DOHH2 (cell line): ENCODE measurements at regions not wholly inside any gene's neighbourhood (a gene's known extent, or its start where the extent isn't known, plus 50 kb on each side); places are given as distances from the start of the nearest gene placed in this dataset.

Source experiments
- H3F3A ChIP-seq: fragments of 200-600 bp; sonication (generic), shearing (Covaris generic); 2 replicates; pipeline ENCODE4 v1.6.0; 2016; ENCODE audit warnings: antibody characterized with exemption, mild to moderate bottlenecking; ENCODE audit not compliant: control insufficient read depth, insufficient read depth
- H3K27ac ChIP-seq: fragments of 200-600 bp; sonication (generic); 2 replicates; pipeline ENCODE4 v1.5.1; 2014; ENCODE audit warnings: low read depth, mild to moderate bottlenecking, low read length, moderate library complexity
- H3K27me3 ChIP-seq: fragments of 200-600 bp; sonication (generic); 2 replicates; pipeline ENCODE4 v1.6.1; 2014; ENCODE audit warnings: mild to moderate bottlenecking, low read length, mixed read lengths; ENCODE audit not compliant: control insufficient read depth
- H3K36me3 ChIP-seq: fragments of 200-600 bp; sonication (generic); 2 replicates; pipeline ENCODE4 v1.6.1; 2014; ENCODE audit warnings: mild to moderate bottlenecking, low read length, moderate library complexity, mixed read lengths; ENCODE audit not compliant: control insufficient read depth
- H3K4me1 ChIP-seq: fragments of 200-600 bp; sonication (generic); 2 replicates; pipeline ENCODE4 v1.6.1; 2014; ENCODE audit warnings: mild to moderate bottlenecking, low read length, mixed read lengths; ENCODE audit not compliant: control insufficient read depth
- H3K4me2 ChIP-seq: fragments of 200-600 bp; sonication (generic); 2 replicates; pipeline ENCODE4 v1.6.0; 2014; ENCODE audit warnings: mild to moderate bottlenecking, low read length, moderate library complexity
- H3K4me3 ChIP-seq: fragments of 200-600 bp; sonication (generic); 2 replicates; pipeline ENCODE4 v1.5.1; 2014; ENCODE audit warnings: mild to moderate bottlenecking, low read length, mixed read lengths
- H3K79me2 ChIP-seq: fragments of 200-600 bp; sonication (generic); 2 replicates; pipeline ENCODE4 v1.6.1; 2014; ENCODE audit warnings: mild to moderate bottlenecking, low read length, mixed read lengths; ENCODE audit not compliant: control insufficient read depth
- H3K9me2 ChIP-seq: fragments of 200-600 bp; sonication (generic); replicated peaks from 2 replicates; pipeline ENCODE4 v1.6.1; 2014; ENCODE audit warnings: mild to moderate bottlenecking, low read length, mixed read lengths; ENCODE audit not compliant: control insufficient read depth
- H3K9me3 ChIP-seq: fragments of 200-600 bp; sonication (generic); 2 replicates; pipeline ENCODE4 v1.6.1; 2014; ENCODE audit warnings: antibody characterized with exemption, low read length, mixed read lengths; ENCODE audit not compliant: control insufficient read depth, insufficient read depth
- H4K20me1 ChIP-seq: fragments of 200-600 bp; sonication (generic); 2 replicates; pipeline ENCODE4 v1.6.0; 2014; ENCODE audit warnings: low read depth, mild to moderate bottlenecking, antibody characterized with exemption, low read length, moderate library complexity; ENCODE audit not compliant: control insufficient read depth, insufficient read depth
- EZH2phosphoT487 ChIP-seq: fragments of 200-600 bp; sonication (generic); IDR thresholded peaks from 2 replicates; pipeline ENCODE4 v1.6.1; 2017; ENCODE audit warnings: borderline replicate concordance, mild to moderate bottlenecking, antibody characterized with exemption, low read length, moderate library complexity, mixed read lengths
- TF ChIP-seq, protein P1 (sequence below): fragments of 200-600 bp; sonication (generic); IDR thresholded peaks from one replicate; pipeline ENCODE4 v1.5.1; 2014; ENCODE audit warnings: antibody characterized with exemption, mild to moderate bottlenecking, low read depth, low read length; ENCODE audit not compliant: poor library complexity, severe bottlenecking

DNA sequence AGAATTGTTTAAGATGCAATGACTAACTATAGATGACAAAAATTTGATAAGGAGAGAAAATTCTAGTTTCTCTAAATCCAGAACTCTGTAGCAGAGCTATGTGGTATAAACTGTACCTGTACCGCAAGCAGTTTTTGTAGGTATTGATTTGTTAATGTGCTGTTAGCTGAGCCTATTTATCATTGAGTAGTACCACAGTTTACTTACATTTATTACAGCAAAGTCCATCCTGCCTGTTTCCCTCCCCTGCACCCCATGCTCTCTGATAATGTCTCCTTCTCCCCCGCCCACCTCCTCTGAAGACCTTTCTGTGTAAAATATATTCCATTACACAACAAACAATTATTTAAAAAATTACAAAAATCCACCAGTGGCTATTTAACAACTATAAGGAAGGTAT is 170.6 kb downstream of the RNF152 start:
- H3K79me2 ChIP-seq: no peaks in the 10 kb centered on the region
- no peaks in the 10 kb centered on the region for H3K36me3 ChIP-seq
- no peaks in the 10 kb centered on the region for H3K4me1 ChIP-seq
- no peaks in the 10 kb centered on the region for H3K9me2 ChIP-seq
- H3F3A ChIP-seq: no peaks in the 10 kb centered on the region
- no peaks in the 10 kb centered on the region for H4K20me1 ChIP-seq
- H3K4me3 ChIP-seq: no peak overlapping the region
- H3K27ac ChIP-seq: no peak overlapping the region
- TF ChIP-seq EZH2phosphoT487: no peak
- TF ChIP-seq, protein P1, sequence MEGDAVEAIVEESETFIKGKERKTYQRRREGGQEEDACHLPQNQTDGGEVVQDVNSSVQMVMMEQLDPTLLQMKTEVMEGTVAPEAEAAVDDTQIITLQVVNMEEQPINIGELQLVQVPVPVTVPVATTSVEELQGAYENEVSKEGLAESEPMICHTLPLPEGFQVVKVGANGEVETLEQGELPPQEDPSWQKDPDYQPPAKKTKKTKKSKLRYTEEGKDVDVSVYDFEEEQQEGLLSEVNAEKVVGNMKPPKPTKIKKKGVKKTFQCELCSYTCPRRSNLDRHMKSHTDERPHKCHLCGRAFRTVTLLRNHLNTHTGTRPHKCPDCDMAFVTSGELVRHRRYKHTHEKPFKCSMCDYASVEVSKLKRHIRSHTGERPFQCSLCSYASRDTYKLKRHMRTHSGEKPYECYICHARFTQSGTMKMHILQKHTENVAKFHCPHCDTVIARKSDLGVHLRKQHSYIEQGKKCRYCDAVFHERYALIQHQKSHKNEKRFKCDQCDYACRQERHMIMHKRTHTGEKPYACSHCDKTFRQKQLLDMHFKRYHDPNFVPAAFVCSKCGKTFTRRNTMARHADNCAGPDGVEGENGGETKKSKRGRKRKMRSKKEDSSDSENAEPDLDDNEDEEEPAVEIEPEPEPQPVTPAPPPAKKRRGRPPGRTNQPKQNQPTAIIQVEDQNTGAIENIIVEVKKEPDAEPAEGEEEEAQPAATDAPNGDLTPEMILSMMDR: no peak
- H3K9me3 ChIP-seq: no peaks in the 10 kb centered on the region
- no peak overlapping the region for H3K4me2 ChIP-seq
- H3K27me3 ChIP-seq: no peaks in the 10 kb centered on the region

DNA sequence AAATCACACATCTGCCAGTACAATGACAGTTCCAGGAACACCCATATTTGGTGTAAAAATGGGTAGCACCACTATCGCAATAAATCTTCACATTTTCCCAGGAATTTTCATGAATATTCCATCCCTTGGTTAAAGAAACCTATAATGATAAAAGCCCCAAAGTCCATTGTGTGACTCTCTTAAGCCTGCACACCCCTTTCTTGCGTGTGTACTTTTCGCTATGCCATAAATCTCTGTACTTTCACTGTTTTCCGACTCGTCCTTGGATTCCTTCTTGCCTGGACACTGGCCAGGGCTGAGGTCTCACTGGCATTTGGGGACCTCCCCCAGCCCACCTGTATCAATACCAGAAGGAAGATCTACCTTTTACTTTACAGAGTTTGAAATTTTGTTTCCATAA is 172.3 kb downstream of the RNF152 start:
- H3K4me3 ChIP-seq: no peak overlapping the region
- no peaks in the 10 kb centered on the region for H3K79me2 ChIP-seq
- H3K9me3 ChIP-seq: no peaks in the 10 kb centered on the region
- H3K4me1 ChIP-seq: no peaks in the 10 kb centered on the region
- no peaks in the 10 kb centered on the region for H3K9me2 ChIP-seq
- TF ChIP-seq, protein P1: no peak
- TF ChIP-seq EZH2phosphoT487: no peak
- no peaks in the 10 kb centered on the region for H4K20me1 ChIP-seq
- no peaks in the 10 kb centered on the region for H3F3A ChIP-seq
- H3K4me2 ChIP-seq: no peak overlapping the region
- H3K36me3 ChIP-seq: no peaks in the 10 kb centered on the region
- H3K27me3 ChIP-seq: no peaks in the 10 kb centered on the region
- no peak overlapping the region for H3K27ac ChIP-seq

DNA sequence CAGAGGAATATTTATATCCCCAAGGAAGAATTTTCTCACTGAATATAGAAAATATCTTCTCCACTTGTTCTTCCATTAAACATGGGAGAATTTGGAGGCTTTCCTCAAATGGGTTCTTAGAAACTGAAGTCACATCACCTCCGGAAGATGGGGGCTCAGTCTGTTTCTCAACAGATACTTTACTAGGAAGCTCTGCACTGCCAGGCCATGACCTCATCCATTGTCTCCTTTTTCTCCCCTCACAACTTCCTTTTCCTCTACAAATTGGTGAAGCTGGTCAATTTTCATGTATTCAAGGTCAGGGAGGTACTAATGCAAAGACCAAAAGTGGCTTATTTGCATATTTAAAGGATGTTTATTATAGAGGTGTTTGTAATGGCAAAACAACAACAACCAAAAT is 173.1 kb downstream of the RNF152 start:
- Histone ChIP-seq H3K4me2 (no peak overlapping the region), H3K9me2 (no peaks in the 10 kb centered on the region), H4K20me1 (no peaks in the 10 kb centered on the region), H3K27me3 (no peaks in the 10 kb centered on the region), H3K27ac (no peak overlapping the region), H3K79me2 (no peaks in the 10 kb centered on the region), H3K4me3 (no peak overlapping the region), H3K4me1 (no peaks in the 10 kb centered on the region), H3K9me3 (no peaks in the 10 kb centered on the region), H3K36me3 (no peaks in the 10 kb centered on the region), H3F3A (no peaks in the 10 kb centered on the region)
- TF ChIP-seq, protein P1: no peak

DNA sequence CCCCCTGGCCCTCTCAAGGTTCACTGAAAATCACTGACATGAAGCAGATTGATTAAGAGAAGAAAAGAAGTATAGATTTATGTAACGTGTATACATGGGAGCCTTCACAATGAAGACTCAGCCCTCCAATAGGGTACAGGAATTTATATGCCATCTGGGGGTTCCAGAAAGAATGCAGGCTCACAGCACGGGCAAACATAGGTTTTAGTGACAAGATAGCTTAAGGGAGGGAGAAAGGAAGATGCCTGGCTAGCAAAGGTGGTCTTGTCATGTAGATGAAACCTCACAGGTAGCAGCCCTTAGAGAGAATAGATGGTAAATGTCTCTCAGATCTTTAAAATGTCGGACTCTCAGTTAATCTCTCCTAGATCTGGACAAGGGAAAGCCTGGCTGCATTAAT is 173.9 kb downstream of the RNF152 start:
- no peak overlapping the region for H3K4me3 ChIP-seq
- H3F3A ChIP-seq: no peaks in the 10 kb centered on the region
- no peaks in the 10 kb centered on the region for H3K4me1 ChIP-seq
- H3K79me2 ChIP-seq: no peaks in the 10 kb centered on the region
- H4K20me1 ChIP-seq: no peaks in the 10 kb centered on the region
- no peak overlapping the region for H3K27ac ChIP-seq
- H3K36me3 ChIP-seq: no peaks in the 10 kb centered on the region
- no peaks in the 10 kb centered on the region for H3K9me3 ChIP-seq
- H3K4me2 ChIP-seq: no peak overlapping the region
- TF ChIP-seq EZH2phosphoT487: no peak
- TF ChIP-seq, protein P1: no peak
- no peaks in the 10 kb centered on the region for H3K27me3 ChIP-seq
- no peaks in the 10 kb centered on the region for H3K9me2 ChIP-seq
